ENCODE measurements at regions not wholly inside any gene's neighbourhood (a gene's known extent, or its start where the extent isn't known, plus 50 kb on each side); places are given as distances from the start of the nearest gene placed in this dataset.

DNA sequence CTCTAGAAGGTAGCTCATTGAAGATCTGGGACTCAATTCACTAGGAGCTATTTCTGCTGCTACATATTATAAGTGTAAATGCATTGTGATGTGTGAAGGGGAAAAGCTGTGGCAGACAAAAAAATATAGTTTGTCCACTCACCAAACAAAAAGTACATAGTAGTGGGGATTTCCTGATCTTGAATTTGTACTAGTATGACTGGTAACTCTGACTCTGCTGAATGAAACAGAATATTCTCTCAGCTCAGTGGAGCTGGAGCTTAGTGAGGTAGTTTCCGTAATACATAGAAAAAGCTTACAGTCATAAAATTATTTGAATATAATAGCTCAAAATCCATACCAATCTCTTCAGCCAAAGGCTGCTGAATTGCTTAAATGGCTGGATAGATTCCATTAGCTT is 455.6 kb upstream of the CD180 start:
- peak overlapping the region in 2 of 3 experiments; percentile 29 to 34 for H3K27ac Mint-ChIP-seq
- H3K4me1 Mint-ChIP-seq, result peaks cover 28% of the 10 kb centered on the region
- no peaks in the 10 kb centered on the region for H3K27me3 Mint-ChIP-seq (ENCODE audit: low read depth)
- no peaks in the 10 kb centered on the region for H3K9me3 Mint-ChIP-seq
- TF ChIP-seq, protein P1, sequence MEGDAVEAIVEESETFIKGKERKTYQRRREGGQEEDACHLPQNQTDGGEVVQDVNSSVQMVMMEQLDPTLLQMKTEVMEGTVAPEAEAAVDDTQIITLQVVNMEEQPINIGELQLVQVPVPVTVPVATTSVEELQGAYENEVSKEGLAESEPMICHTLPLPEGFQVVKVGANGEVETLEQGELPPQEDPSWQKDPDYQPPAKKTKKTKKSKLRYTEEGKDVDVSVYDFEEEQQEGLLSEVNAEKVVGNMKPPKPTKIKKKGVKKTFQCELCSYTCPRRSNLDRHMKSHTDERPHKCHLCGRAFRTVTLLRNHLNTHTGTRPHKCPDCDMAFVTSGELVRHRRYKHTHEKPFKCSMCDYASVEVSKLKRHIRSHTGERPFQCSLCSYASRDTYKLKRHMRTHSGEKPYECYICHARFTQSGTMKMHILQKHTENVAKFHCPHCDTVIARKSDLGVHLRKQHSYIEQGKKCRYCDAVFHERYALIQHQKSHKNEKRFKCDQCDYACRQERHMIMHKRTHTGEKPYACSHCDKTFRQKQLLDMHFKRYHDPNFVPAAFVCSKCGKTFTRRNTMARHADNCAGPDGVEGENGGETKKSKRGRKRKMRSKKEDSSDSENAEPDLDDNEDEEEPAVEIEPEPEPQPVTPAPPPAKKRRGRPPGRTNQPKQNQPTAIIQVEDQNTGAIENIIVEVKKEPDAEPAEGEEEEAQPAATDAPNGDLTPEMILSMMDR (IDR thresholded peaks at IDR 0.05; ENCODE audit: unreplicated experiment in 3 of 3), result no peak
- no peaks in the 10 kb centered on the region for H3K36me3 Mint-ChIP-seq (ENCODE audit: low read depth)
- H3K4me3 Mint-ChIP-seq, result no peak overlapping the region

GRCh38 chr5:67651180-67651579 is 454.6 kb upstream of the CD180 start:
- Mint-ChIP-seq H3K9me3 (peaks cover 2% of the 10 kb centered on the region), H3K4me1 (peaks cover 37% of the 10 kb centered on the region), H3K36me3 (ENCODE audit: low read depth) (no peaks in the 10 kb centered on the region), H3K27me3 (ENCODE audit: low read depth) (no peaks in the 10 kb centered on the region), H3K4me3 (no peak overlapping the region), H3K27ac (no peak overlapping the region)
- TF ChIP-seq, protein P1 (IDR thresholded peaks at IDR 0.05; ENCODE audit: unreplicated experiment in 3 of 3), result no peak

DNA sequence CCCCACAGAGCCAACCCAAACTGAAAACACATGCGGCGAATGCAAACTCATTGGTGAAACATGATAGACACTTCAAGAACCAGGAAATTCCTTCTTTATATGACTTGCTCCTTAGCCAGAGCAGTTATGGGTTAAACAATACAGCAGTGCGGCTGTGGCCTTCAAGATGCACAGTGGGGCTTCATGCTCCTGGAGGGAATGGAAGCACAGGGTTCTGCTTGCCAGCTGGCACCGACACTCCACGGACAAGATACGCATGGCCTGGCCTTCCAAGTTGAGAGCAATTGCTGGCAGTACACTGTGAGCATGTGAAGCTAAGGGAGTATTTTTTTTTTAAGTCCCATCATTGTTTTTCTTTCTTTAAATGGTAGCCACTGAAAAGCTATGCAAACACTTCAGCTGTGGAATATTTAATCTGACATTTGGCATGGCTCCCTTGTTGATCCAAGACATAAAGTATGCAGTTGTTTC is 451.6 kb upstream of the CD180 start:
- Mint-ChIP-seq H3K9me3 (peaks cover 11% of the 10 kb centered on the region), H3K36me3 (ENCODE audit: low read depth) (no peaks in the 10 kb centered on the region), H3K27me3 (ENCODE audit: low read depth) (no peaks in the 10 kb centered on the region), H3K4me3 (peak overlapping the region in 1 of 3 experiments; percentile 43), H3K27ac (peak overlapping the region; percentile 81 to 92 (median 83)), H3K4me1 (peaks cover 40% of the 10 kb centered on the region)
- TF ChIP-seq, protein P1 (IDR thresholded peaks at IDR 0.05; ENCODE audit: unreplicated experiment in 3 of 3), result no peak

GRCh38 chr5:67647772-67648171 is 451.2 kb upstream of the CD180 start:
- Mint-ChIP-seq H3K36me3 (ENCODE audit: low read depth) (no peaks in the 10 kb centered on the region), H3K9me3 (peaks cover 11% of the 10 kb centered on the region), H3K27me3 (ENCODE audit: low read depth) (no peaks in the 10 kb centered on the region), H3K4me3 (peak overlapping the region in 1 of 3 experiments; percentile 43), H3K4me1 (peaks cover 40% of the 10 kb centered on the region), H3K27ac (peak overlapping the region; percentile 81 to 92 (median 83))
- TF ChIP-seq, protein P1 (IDR thresholded peaks at IDR 0.05; ENCODE audit: unreplicated experiment in 3 of 3), result no peak

DNA sequence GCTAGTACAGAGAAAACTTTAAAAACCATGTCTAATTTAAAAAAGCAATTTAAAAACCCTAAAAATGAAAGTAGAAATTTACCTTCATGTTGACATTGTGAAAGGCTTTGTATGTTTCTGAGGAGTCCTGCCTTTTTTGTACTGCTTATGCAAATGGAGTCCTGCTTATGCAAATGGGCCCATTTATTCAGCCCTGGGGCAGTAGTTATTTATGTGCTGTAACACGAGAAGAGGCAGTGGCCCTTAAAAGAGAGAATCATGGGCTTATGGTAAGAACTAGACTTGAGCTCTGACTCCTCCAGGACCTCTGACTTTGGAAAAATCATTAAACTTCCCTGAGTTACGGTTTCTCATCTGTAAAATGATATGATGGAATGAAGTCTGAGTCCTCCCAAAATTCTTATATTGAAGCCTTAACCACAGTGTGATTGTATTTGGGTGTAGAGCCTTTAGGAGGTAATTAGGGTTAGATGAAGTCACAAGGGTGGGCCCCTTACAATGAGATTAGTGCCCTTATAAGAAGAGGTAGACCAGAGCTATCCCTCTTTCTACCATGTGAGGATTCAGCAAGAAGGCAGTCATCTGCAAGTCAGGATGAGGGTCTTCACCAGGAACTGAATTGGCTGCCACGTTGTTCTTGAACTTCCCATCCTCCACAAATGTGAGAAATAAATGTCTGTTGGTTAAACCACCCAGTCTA is 447.8 kb upstream of the CD180 start:
- no peak overlapping the region for H3K27ac Mint-ChIP-seq
- no peaks in the 10 kb centered on the region for H3K36me3 Mint-ChIP-seq (ENCODE audit: low read depth)
- peaks cover 41% of the 10 kb centered on the region for H3K4me1 Mint-ChIP-seq
- peaks cover 11% of the 10 kb centered on the region for H3K9me3 Mint-ChIP-seq
- TF ChIP-seq, protein P1 (IDR thresholded peaks at IDR 0.05; ENCODE audit: unreplicated experiment in 3 of 3), result no peak
- H3K27me3 Mint-ChIP-seq (ENCODE audit: low read depth), result no peaks in the 10 kb centered on the region
- H3K4me3 Mint-ChIP-seq, result no peak overlapping the region

DNA sequence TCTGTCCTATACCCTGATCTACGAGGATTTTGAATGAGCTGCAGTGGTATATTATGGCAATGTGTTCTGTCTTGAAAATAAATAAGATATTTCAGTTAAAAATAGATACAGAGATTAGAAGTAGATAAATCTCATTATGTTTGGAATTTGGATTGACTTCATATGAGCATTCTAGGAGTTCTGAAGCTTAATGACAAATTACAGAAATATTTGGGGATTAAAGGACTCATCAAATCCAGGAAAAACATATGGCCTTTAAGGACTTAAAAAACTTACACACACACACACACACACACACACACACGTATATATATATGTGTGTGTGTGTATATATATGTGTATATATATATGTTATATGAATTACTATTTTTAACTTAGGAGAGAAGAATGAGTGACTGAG is 446.9 kb upstream of the CD180 start:
- peaks cover 39% of the 10 kb centered on the region for H3K4me1 Mint-ChIP-seq
- no peak overlapping the region for H3K4me3 Mint-ChIP-seq
- H3K27me3 Mint-ChIP-seq (ENCODE audit: low read depth), result no peaks in the 10 kb centered on the region
- TF ChIP-seq, protein P1 (IDR thresholded peaks at IDR 0.05; ENCODE audit: unreplicated experiment in 3 of 3), result no peak
- no peaks in the 10 kb centered on the region for H3K36me3 Mint-ChIP-seq (ENCODE audit: low read depth)
- H3K9me3 Mint-ChIP-seq, result peaks cover 11% of the 10 kb centered on the region
- H3K27ac Mint-ChIP-seq, result peak overlapping the region in 1 of 3 experiments; percentile 64

All from nephron (organoid).